WI38 (cell line): ENCODE measurements at regions not wholly inside any gene's neighbourhood (a gene's known extent, or its start where the extent isn't known, plus 50 kb on each side); places are given as distances from the start of the nearest gene placed in this dataset.

Experiments
- H3K4me3 ChIP-seq: 2 replicates; pipeline ENCODE4 v1.5.1; 2011; ENCODE audit warnings: low read depth, mild to moderate bottlenecking, control low read depth, low read length
- TF ChIP-seq, protein P1 (sequence below): IDR thresholded peaks from 2 replicates; pipeline ENCODE4 v1.5.1; 2012; ENCODE audit warnings: low read depth, mild to moderate bottlenecking, control low read depth, low read length

DNA sequence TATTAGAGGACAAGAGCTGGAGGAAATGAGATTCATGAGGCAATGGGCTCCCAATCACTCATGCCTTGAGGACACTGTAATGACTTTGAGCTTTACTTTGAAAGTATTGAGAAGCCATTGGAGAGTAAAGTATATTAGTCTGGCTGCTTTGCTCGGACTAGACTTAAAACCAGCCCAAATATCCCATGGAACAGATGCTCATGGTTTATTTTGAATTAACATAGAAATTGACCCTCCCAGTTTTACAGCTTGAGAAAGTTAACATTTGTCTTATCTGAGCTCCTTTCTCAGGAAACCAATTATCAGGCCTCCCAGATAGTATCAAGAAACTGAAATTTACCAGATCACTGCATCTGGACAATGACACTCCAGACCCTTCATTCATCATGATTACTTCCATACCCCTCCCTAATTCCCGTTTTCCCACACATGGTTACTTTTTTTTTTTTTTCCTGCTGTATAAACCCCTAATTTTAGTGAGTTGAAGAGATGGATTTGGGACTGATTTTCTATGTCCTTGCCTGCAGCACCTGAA is 270.8 kb upstream of the SMIM30 start:
- H3K4me3 ChIP-seq: no peak overlapping the region
- TF ChIP-seq, protein P1, sequence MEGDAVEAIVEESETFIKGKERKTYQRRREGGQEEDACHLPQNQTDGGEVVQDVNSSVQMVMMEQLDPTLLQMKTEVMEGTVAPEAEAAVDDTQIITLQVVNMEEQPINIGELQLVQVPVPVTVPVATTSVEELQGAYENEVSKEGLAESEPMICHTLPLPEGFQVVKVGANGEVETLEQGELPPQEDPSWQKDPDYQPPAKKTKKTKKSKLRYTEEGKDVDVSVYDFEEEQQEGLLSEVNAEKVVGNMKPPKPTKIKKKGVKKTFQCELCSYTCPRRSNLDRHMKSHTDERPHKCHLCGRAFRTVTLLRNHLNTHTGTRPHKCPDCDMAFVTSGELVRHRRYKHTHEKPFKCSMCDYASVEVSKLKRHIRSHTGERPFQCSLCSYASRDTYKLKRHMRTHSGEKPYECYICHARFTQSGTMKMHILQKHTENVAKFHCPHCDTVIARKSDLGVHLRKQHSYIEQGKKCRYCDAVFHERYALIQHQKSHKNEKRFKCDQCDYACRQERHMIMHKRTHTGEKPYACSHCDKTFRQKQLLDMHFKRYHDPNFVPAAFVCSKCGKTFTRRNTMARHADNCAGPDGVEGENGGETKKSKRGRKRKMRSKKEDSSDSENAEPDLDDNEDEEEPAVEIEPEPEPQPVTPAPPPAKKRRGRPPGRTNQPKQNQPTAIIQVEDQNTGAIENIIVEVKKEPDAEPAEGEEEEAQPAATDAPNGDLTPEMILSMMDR: no peak

GRCh38 chr7:113383638-113384037 is 265.3 kb upstream of the SMIM30 start:
- TF ChIP-seq, protein P1: no peak
- H3K4me3 ChIP-seq: no peak overlapping the region

- no peak overlapping the region for H3K4me3 ChIP-seq
- TF ChIP-seq, protein P1: no peak
Observed at GRCh38 chr7:113379746-113380145, 261.4 kb upstream of the SMIM30 start.

GRCh38 chr7:113374955-113375354 is 256.6 kb upstream of the SMIM30 start:
- no peak overlapping the region for H3K4me3 ChIP-seq
- TF ChIP-seq, protein P1: no peak

DNA sequence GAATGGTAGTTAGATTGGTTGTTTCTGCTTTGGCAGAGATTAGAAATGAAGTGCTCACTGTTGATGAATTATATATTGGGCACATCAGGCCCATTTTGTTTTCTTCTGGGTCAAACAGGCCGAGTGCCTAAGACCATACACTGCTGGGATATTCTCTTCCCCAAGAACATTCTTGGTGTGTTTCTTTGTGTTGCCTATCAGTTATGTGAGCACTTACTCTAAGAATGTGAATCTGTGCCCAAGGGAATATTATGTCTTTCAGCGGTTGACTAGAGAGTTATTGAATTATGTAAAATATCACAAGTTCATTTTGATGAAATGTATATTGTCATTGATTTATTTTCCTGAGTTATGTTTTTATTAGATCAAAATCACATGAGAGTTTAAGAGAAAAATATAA is 255.5 kb upstream of the SMIM30 start:
- TF ChIP-seq, protein P1: no peak
- H3K4me3 ChIP-seq: no peak overlapping the region

DNA sequence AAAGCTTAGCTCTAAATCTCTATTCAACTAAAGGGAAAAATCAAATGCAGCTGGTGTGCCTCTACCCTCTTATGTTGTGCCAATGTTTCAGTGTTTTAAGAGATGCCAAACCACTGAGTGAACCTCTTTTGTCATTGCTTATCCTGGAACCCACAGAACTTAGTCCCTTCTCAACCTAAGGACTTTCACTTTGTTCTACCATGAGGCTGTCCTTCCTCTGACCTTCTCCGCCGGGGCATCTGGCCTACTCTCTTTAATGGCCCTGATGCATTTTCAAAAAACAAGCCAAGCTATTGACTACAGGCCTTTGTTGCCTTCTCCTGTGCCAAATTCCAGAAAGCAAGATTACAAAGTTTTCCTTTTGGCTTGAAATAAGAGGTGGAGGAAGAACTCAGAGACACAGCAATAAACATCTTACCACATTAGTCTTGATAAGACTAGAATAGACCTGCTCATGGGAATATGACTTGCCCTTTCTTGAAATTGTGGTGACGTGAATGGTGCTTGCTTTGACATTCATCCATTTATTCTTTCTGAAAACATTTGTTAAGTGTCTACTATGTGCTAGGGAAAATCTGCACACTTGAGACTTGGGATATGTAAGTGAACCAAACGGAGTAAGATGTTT is 253.2 kb upstream of the SMIM30 start:
- TF ChIP-seq, protein P1: no peak

DNA sequence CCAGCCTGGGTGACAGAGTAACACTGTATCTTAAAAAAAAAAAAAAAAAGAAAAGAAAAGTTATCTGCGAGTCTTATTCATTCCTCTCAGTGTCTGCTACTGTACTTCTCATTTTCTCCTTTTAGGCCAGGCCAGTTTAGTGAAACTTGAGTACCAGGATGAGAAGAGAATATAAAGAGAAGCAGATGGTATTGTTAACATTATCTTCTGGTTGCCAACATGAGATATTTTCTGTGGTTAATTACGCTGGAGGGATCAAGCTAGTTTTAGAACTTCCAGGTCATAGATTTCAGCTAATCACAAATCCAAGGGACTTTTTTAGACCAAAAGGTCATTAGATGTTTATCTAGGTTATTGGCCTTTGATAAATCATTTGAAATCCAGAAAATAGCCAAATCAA is 252.6 kb upstream of the SMIM30 start:
- no peak overlapping the region for H3K4me3 ChIP-seq
- TF ChIP-seq, protein P1: no peak

More for the DNA sequence above, 253.2 kb upstream of the SMIM30 start:
- no peak overlapping the region for H3K4me3 ChIP-seq
